ENCODE measurements at regions not wholly inside any gene's neighbourhood (a gene's known extent, or its start where the extent isn't known, plus 50 kb on each side); places are given as distances from the start of the nearest gene placed in this dataset.

GRCh38 chr9:30591461-30591860, 1793.0 kb upstream of the ACO1 start:
- H3K36me3 ChIP-seq (ENCODE audit: insufficient read depth, low read length) = no peaks in the 10 kb centered on the region
- no peaks in the 10 kb centered on the region for H3K9me2 ChIP-seq (ENCODE audit: low read depth, low read length)
- no peak overlapping the region for H3K9ac ChIP-seq (ENCODE audit: low read length)
- H3K4me2 ChIP-seq (ENCODE audit: low read length) = no peak overlapping the region
- H3K79me2 ChIP-seq (ENCODE audit: insufficient read depth, low read length) = no peaks in the 10 kb centered on the region
- H3K9me3 ChIP-seq (ENCODE audit: low read length) = no peaks in the 10 kb centered on the region
- no peaks in the 10 kb centered on the region for H3K4me1 ChIP-seq (ENCODE audit: insufficient read depth, low read length, severe bottlenecking)
- H3F3A ChIP-seq (ENCODE audit: insufficient read depth, low read length) = no peaks in the 10 kb centered on the region
- no peak overlapping the region for H3K27ac ChIP-seq (ENCODE audit: low read depth, low read length, poor library complexity, severe bottlenecking)
- H4K20me1 ChIP-seq (ENCODE audit: insufficient read depth, low read length) = no peaks in the 10 kb centered on the region
- H2AFZ ChIP-seq (ENCODE audit: low read length) = no peak overlapping the region
- TF ChIP-seq CTCF (IDR thresholded peaks at IDR 0.05; ENCODE audit: low read length) (no peak), EZH2 (IDR thresholded peaks at IDR 0.05; ENCODE audit: borderline replicate concordance, low read length) (no peak)
- no peak overlapping the region for H3K4me3 ChIP-seq (ENCODE audit: low read depth, low read length, poor library complexity, severe bottlenecking)
- no peaks in the 10 kb centered on the region for H3K27me3 ChIP-seq (ENCODE audit: insufficient read depth, low read length)

- TF ChIP-seq CTCF (IDR thresholded peaks at IDR 0.05; ENCODE audit: low read length) = no peak
- TF ChIP-seq EZH2 (IDR thresholded peaks at IDR 0.05; ENCODE audit: borderline replicate concordance, low read length) = no peak
- no peaks in the 10 kb centered on the region for H3K9me2 ChIP-seq (ENCODE audit: low read depth, low read length)
- no peaks in the 10 kb centered on the region for H3K79me2 ChIP-seq (ENCODE audit: insufficient read depth, low read length)
- H3K27me3 ChIP-seq (ENCODE audit: insufficient read depth, low read length) = no peaks in the 10 kb centered on the region
- H3K4me2 ChIP-seq (ENCODE audit: low read length) = no peak overlapping the region
- no peaks in the 10 kb centered on the region for H3K36me3 ChIP-seq (ENCODE audit: insufficient read depth, low read length)
- H2AFZ ChIP-seq (ENCODE audit: low read length) = no peak overlapping the region
- no peak overlapping the region for H3K27ac ChIP-seq (ENCODE audit: low read depth, low read length, poor library complexity, severe bottlenecking)
- H3K9ac ChIP-seq (ENCODE audit: low read length) = no peak overlapping the region
- H3K9me3 ChIP-seq (ENCODE audit: low read length) = no peaks in the 10 kb centered on the region
- no peaks in the 10 kb centered on the region for H3K4me1 ChIP-seq (ENCODE audit: insufficient read depth, low read length, severe bottlenecking)
- no peaks in the 10 kb centered on the region for H3F3A ChIP-seq (ENCODE audit: insufficient read depth, low read length)
- no peaks in the 10 kb centered on the region for H4K20me1 ChIP-seq (ENCODE audit: insufficient read depth, low read length)
- no peak overlapping the region for H3K4me3 ChIP-seq (ENCODE audit: low read depth, low read length, poor library complexity, severe bottlenecking)
Observed at GRCh38 chr9:30597608-30598007, 1786.8 kb upstream of the ACO1 start.

- TF ChIP-seq CTCF (IDR thresholded peaks at IDR 0.05; ENCODE audit: low read length) (no peak), EZH2 (IDR thresholded peaks at IDR 0.05; ENCODE audit: borderline replicate concordance, low read length) (no peak)
- no peak overlapping the region for H2AFZ ChIP-seq (ENCODE audit: low read length)
Observed at GRCh38 chr9:30605936-30606335, 1778.5 kb upstream of the ACO1 start.

More at GRCh38 chr9:30605936-30606335, 1778.5 kb upstream of the ACO1 start:
- Histone ChIP-seq H3K36me3 (ENCODE audit: insufficient read depth, low read length) (no peaks in the 10 kb centered on the region), H3K9me2 (ENCODE audit: low read depth, low read length) (no peaks in the 10 kb centered on the region), H4K20me1 (ENCODE audit: insufficient read depth, low read length) (no peaks in the 10 kb centered on the region), H3F3A (ENCODE audit: insufficient read depth, low read length) (no peaks in the 10 kb centered on the region), H3K27ac (ENCODE audit: low read depth, low read length, poor library complexity, severe bottlenecking) (no peak overlapping the region), H3K27me3 (ENCODE audit: insufficient read depth, low read length) (no peaks in the 10 kb centered on the region), H3K4me1 (ENCODE audit: insufficient read depth, low read length, severe bottlenecking) (no peaks in the 10 kb centered on the region), H3K4me3 (ENCODE audit: low read depth, low read length, poor library complexity, severe bottlenecking) (no peak overlapping the region), H3K4me2 (ENCODE audit: low read length) (no peak overlapping the region), H3K9ac (ENCODE audit: low read length) (no peak overlapping the region), H3K79me2 (ENCODE audit: insufficient read depth, low read length) (no peaks in the 10 kb centered on the region), H3K9me3 (ENCODE audit: low read length) (no peaks in the 10 kb centered on the region)
